WTC11 (cell line): ENCODE measurements at regions not wholly inside any gene's neighbourhood (a gene's known extent, or its start where the extent isn't known, plus 50 kb on each side); places are given as distances from the start of the nearest gene placed in this dataset.
A peak's percentile ranks its signal among the peaks of the same experiment; 100 is the strongest.

ENCODE experiments used
- ATAC-seq: fragments of 200-7000 bp; cut with Tn5 transposase; 2 replicates; pipeline ENCODE4 v1.10.0; 2021; ENCODE audit warnings: mild to moderate bottlenecking, moderate library complexity
- CTCF ChIA-PET: fragments of 300-600 bp; sonication (Branson Sonifier 250); formaldehyde crosslinking; loops from one replicate; lab custom pipeline; 2021; ENCODE audit warnings: antibody characterized with exemption; lab: Charles Lee
- POLR2A ChIA-PET: fragments of 350-600 bp; sonication (Branson Sonifier 250); formaldehyde crosslinking; loops from one replicate; lab custom pipeline; 2021; ENCODE audit warnings: antibody characterized with exemption; lab: Charles Lee
- DNase-seq: peaks from one replicate; pipeline ENCODE4 v3.0.0; 2021; ENCODE audit warnings: low spot score
- H3K27ac Mint-ChIP-seq: 2 replicates; pipeline ENCODE4 v1.8.0; 2021; ENCODE audit warnings: mixed read lengths
- H3K27me3 Mint-ChIP-seq: 2 replicates; pipeline ENCODE4 v1.8.0; 2021; ENCODE audit warnings: low read depth, mild to moderate bottlenecking, moderate library complexity, mixed read lengths
- H3K36me3 Mint-ChIP-seq: 2 replicates; pipeline ENCODE4 v1.8.0; 2021; ENCODE audit warnings: mixed read lengths
- H3K4me1 Mint-ChIP-seq: 2 replicates; pipeline ENCODE4 v1.8.0; 2022; ENCODE audit warnings: mixed read lengths
- H3K4me3 Mint-ChIP-seq: 2 replicates; pipeline ENCODE4 v1.8.0; 2021; ENCODE audit warnings: mild to moderate bottlenecking, moderate library complexity, mixed read lengths
- H3K9me3 Mint-ChIP-seq: 2 replicates; pipeline ENCODE4 v1.8.0; 2021; ENCODE audit warnings: mixed read lengths
- ARID4B ChIP-seq: sonication (generic); formaldehyde crosslinking; IDR thresholded peaks from 2 replicates; pipeline ENCODE4 v1.8.0; 2023; ENCODE audit warnings: missing genetic modification reagents, mild to moderate bottlenecking, borderline replicate concordance
- ATF2 ChIP-seq: sonication (generic); formaldehyde crosslinking; IDR thresholded peaks from 2 replicates; pipeline ENCODE4 v1.8.1; 2022; ENCODE audit warnings: low read depth, missing genetic modification reagents, borderline replicate concordance
- CBFB ChIP-seq: sonication (generic); formaldehyde crosslinking; IDR thresholded peaks from 2 replicates; pipeline ENCODE4 v1.8.1; 2022; ENCODE audit warnings: mild to moderate bottlenecking, low read depth, missing genetic modification reagents
- CTCF ChIP-seq: fragments of 200-600 bp; IDR thresholded peaks from 2 replicates; pipeline ENCODE4 v1.8.0; 2022; ENCODE audit warnings: antibody characterized with exemption
- E2F4 ChIP-seq: sonication (generic); formaldehyde crosslinking; IDR thresholded peaks from 2 replicates; pipeline ENCODE4 v1.8.1; 2022; ENCODE audit warnings: low read depth, mild to moderate bottlenecking, moderate library complexity, missing genetic modification reagents, borderline replicate concordance
- EMX1 ChIP-seq: fragments of 250-450 bp; sonication (Bioruptor Pico); IDR thresholded peaks from 2 replicates; pipeline ENCODE4 v1.8.0; 2021; ENCODE audit warnings: mild to moderate bottlenecking
- FOXK1 ChIP-seq: sonication (generic); formaldehyde crosslinking; IDR thresholded peaks from 2 replicates; pipeline ENCODE4 v1.8.0; 2022; ENCODE audit warnings: mild to moderate bottlenecking, moderate library complexity, missing genetic modification reagents
- GRHL2 ChIP-seq: fragments of 250-450 bp; sonication (Bioruptor Pico); IDR thresholded peaks from 2 replicates; pipeline ENCODE4 v1.8.0; 2022; ENCODE audit warnings: mild to moderate bottlenecking, moderate library complexity; ENCODE audit not compliant: insufficient replicate concordance, severe bottlenecking
- HMGA2 ChIP-seq: fragments of 250-450 bp; sonication (Bioruptor Pico); IDR thresholded peaks from 2 replicates; pipeline ENCODE4 v1.4.0; 2021; ENCODE audit warnings: mild to moderate bottlenecking, moderate library complexity
- HMGXB4 ChIP-seq: sonication (generic); formaldehyde crosslinking; IDR thresholded peaks from 2 replicates; pipeline ENCODE4 v1.8.1; 2023; ENCODE audit warnings: mild to moderate bottlenecking, moderate library complexity, missing genetic modification reagents
- JAZF1 ChIP-seq: fragments of 250-450 bp; sonication (Bioruptor Pico); IDR thresholded peaks from 2 replicates; pipeline ENCODE4 v1.9.0; 2021; ENCODE audit warnings: moderate library complexity, mild to moderate bottlenecking, inconsistent platforms
- MYBL2 ChIP-seq: sonication (generic); formaldehyde crosslinking; IDR thresholded peaks from 2 replicates; pipeline ENCODE4 v1.8.1; 2023; ENCODE audit warnings: mild to moderate bottlenecking, moderate library complexity, missing genetic modification reagents
- NFE2L1 ChIP-seq: sonication (generic); formaldehyde crosslinking; IDR thresholded peaks from 2 replicates; pipeline ENCODE4 v1.8.1; 2023; ENCODE audit warnings: missing genetic modification reagents
- NFYB ChIP-seq: sonication (generic); formaldehyde crosslinking; conservative IDR thresholded peaks from 2 replicates; pipeline ENCODE4 v1.8.0; 2022; ENCODE audit warnings: low read depth, missing genetic modification reagents
- OVOL2 ChIP-seq: fragments of 250-450 bp; sonication (Bioruptor Pico); IDR thresholded peaks from 2 replicates; pipeline ENCODE4 v1.9.0; 2021; ENCODE audit warnings: mild to moderate bottlenecking, borderline replicate concordance
- SP1 ChIP-seq: sonication (generic); formaldehyde crosslinking; conservative IDR thresholded peaks from 2 replicates; pipeline ENCODE4 v1.8.1; 2022; ENCODE audit warnings: missing genetic modification reagents
- ZNF232 ChIP-seq: sonication (generic); formaldehyde crosslinking; IDR thresholded peaks from 2 replicates; pipeline ENCODE4 v1.8.0; 2022; ENCODE audit warnings: mild to moderate bottlenecking, missing genetic modification reagents
- ZNF396 ChIP-seq: fragments of 250-450 bp; sonication (Bioruptor Pico); IDR thresholded peaks from 2 replicates; pipeline ENCODE4 v1.8.0; 2021; ENCODE audit warnings: mild to moderate bottlenecking, moderate library complexity, borderline replicate concordance
- ZNF423 ChIP-seq: fragments of 250-450 bp; sonication (Bioruptor Pico); IDR thresholded peaks from 2 replicates; pipeline ENCODE4 v2.1.2; 2022; ENCODE audit warnings: mild to moderate bottlenecking, moderate library complexity

- TF ChIP-seq ATF2 (no peak), NFE2L1 (CRISPR knock-in tag) (no peak), MYBL2 (CRISPR knock-in tag) (no peak), NFYB (CRISPR knock-in tag) (no peak)
Measured at GRCh38 chr10:35950226-35950625, 308.1 kb upstream of the FZD8 start (continued).

- DNase-seq, result no peak
- no peak overlapping the region; the same call in 1 of the 2 replicates for H3K4me3 Mint-ChIP-seq
- no peak overlapping the region for H3K27ac Mint-ChIP-seq
- POLR2A ChIA-PET, result no interaction called here
- H3K36me3 Mint-ChIP-seq, result no peaks in the 10 kb centered on the region
- TF ChIP-seq SP1 (CRISPR knock-in tag) (no peak), FOXK1 (0 out of 2 replicates have a peak, but pooled peaks have one; percentile 20)
- TF ChIP-seq, all 79 proteins: peak for 1
- no peaks in the 10 kb centered on the region for H3K9me3 Mint-ChIP-seq
- peak; percentile 81 for ATAC-seq
- H3K27me3 Mint-ChIP-seq, result peaks cover 14% of the 10 kb centered on the region
- CTCF ChIA-PET, result interaction anchor here (0.7 kb wide), 1 partner anchor 15 kb away, joined by 3 read pairs; no protein-coding TSS in a partner anchor
- peaks cover 35% of the 10 kb centered on the region for H3K4me1 Mint-ChIP-seq
Measured at GRCh38 chr10:35949811-35950211, 307.7 kb upstream of the FZD8 start.

GRCh38 chr10:35946556-35946955 lies 304.5 kb upstream of the FZD8 start:
- peaks cover 5% of the 10 kb centered on the region for H3K9me3 Mint-ChIP-seq
- H3K27me3 Mint-ChIP-seq, result peaks cover 14% of the 10 kb centered on the region
- ChIA-PET CTCF (no interaction called here), POLR2A (no interaction called here)
- H3K4me1 Mint-ChIP-seq, result peaks cover 28% of the 10 kb centered on the region
- DNase-seq, result no peak
- no peak for ATAC-seq
- TF ChIP-seq ZNF396 (CRISPR knock-in tag) (no peak), JAZF1 (no peak), E2F4 (CRISPR knock-in tag) (no peak)
- H3K36me3 Mint-ChIP-seq, result no peaks in the 10 kb centered on the region
- no peak overlapping the region for H3K27ac Mint-ChIP-seq
- H3K4me3 Mint-ChIP-seq, result no peak overlapping the region

- CTCF ChIA-PET, result no interaction called here
- no peak for ATAC-seq
- peaks cover 4% of the 10 kb centered on the region for H3K27me3 Mint-ChIP-seq
- no peak overlapping the region for H3K4me3 Mint-ChIP-seq
- H3K9me3 Mint-ChIP-seq, result peaks cover 5% of the 10 kb centered on the region
- H3K36me3 Mint-ChIP-seq, result no peaks in the 10 kb centered on the region
- DNase-seq, result no peak
- H3K4me1 Mint-ChIP-seq, result peaks cover 11% of the 10 kb centered on the region
- H3K27ac Mint-ChIP-seq, result no peak overlapping the region
- POLR2A ChIA-PET, result no interaction called here
- TF ChIP-seq HMGXB4 (CRISPR knock-in tag), result no peak
- no peak for TF ChIP-seq GRHL2 (CRISPR knock-in tag)
- TF ChIP-seq ZNF232 (CRISPR knock-in tag), result no peak
- TF ChIP-seq CTCF, result no peak
- no peak for TF ChIP-seq OVOL2 (CRISPR knock-in tag)
- TF ChIP-seq ARID4B (CRISPR knock-in tag), result no peak
- TF ChIP-seq ZNF423, result no peak
- TF ChIP-seq HMGA2 (CRISPR knock-in tag), result no peak
- TF ChIP-seq ZNF396 (CRISPR knock-in tag), result no peak
- TF ChIP-seq EMX1, result no peak
- TF ChIP-seq CBFB, result no peak
Measured at GRCh38 chr10:35942057-35942456, 300.0 kb upstream of the FZD8 start.
